Neural progenitor cell (in vitro differentiated cells): ENCODE measurements at regions not wholly inside any gene's neighbourhood (a gene's known extent, or its start where the extent isn't known, plus 50 kb on each side); places are given as distances from the start of the nearest gene placed in this dataset.

Experiments used
- DNase-seq: peaks from one replicate; pipeline ENCODE4 v3.0.0-alpha.2; 2016; ENCODE audit warnings: low spot score
- H2AFZ ChIP-seq: fragments of 200-600 bp; sonication (generic); replicated peaks from 2 replicates; pipeline ENCODE4 v1.6.1; 2016; ENCODE audit warnings: antibody characterized with exemption
- H3F3A ChIP-seq: fragments of 200-600 bp; sonication (generic); 2 replicates; pipeline ENCODE4 v1.6.1; 2016; ENCODE audit warnings: antibody characterized with exemption, low read depth
- H3K27ac ChIP-seq: fragments of 200-600 bp; sonication (generic); 2 replicates; pipeline ENCODE4 v1.5.1; 2016; ENCODE audit warnings: mild to moderate bottlenecking
- H3K27me3 ChIP-seq: fragments of 200-600 bp; sonication (generic); 2 replicates; pipeline ENCODE4 v1.6.1; 2016; ENCODE audit warnings: mild to moderate bottlenecking, moderate library complexity
- H3K36me3 ChIP-seq: fragments of 200-600 bp; sonication (generic); 2 replicates; pipeline ENCODE4 v1.5.1; 2016
- H3K4me1 ChIP-seq: fragments of 200-600 bp; sonication (generic); 2 replicates; pipeline ENCODE4 v1.6.1; 2016; ENCODE audit warnings: mixed run types
- H3K4me2 ChIP-seq: fragments of 200-600 bp; sonication (generic); 2 replicates; pipeline ENCODE4 v1.6.1; 2016
- H3K4me3 ChIP-seq: fragments of 200-600 bp; sonication (generic); 2 replicates; pipeline ENCODE4 v1.5.1; 2016
- H3K79me2 ChIP-seq: fragments of 200-600 bp; sonication (generic); 2 replicates; pipeline ENCODE4 v1.6.1; 2016; ENCODE audit warnings: low read depth
- H3K9ac ChIP-seq: fragments of 200-600 bp; sonication (generic); 2 replicates; pipeline ENCODE4 v1.6.1; 2016
- H3K9me3 ChIP-seq: fragments of 200-600 bp; sonication (generic); 2 replicates; pipeline ENCODE4 v1.5.1; 2016; ENCODE audit warnings: low read depth
- H4K20me1 ChIP-seq: fragments of 200-600 bp; sonication (generic); 2 replicates; pipeline ENCODE4 v1.6.1; 2016; ENCODE audit warnings: low read depth
- H3K27ac Mint-ChIP-seq: 3 replicates; pipeline ENCODE4 v1.8.0; 2021; ENCODE audit warnings: mixed read lengths
- H3K27me3 Mint-ChIP-seq: 2 replicates; pipeline ENCODE4 v1.8.0; 2022; ENCODE audit warnings: low read depth, mild to moderate bottlenecking, inconsistent platforms, moderate library complexity, mixed read lengths; ENCODE audit not compliant: insufficient read depth
- H3K36me3 Mint-ChIP-seq: 3 replicates; pipeline ENCODE4 v1.8.0; 2021; ENCODE audit warnings: mixed read lengths
- H3K4me1 Mint-ChIP-seq: 3 replicates; pipeline ENCODE4 v1.8.0; 2021; ENCODE audit warnings: mixed read lengths
- H3K4me3 Mint-ChIP-seq: 3 replicates; pipeline ENCODE4 v1.8.0; 2021; ENCODE audit warnings: mild to moderate bottlenecking, moderate library complexity, mixed read lengths
- H3K9me3 Mint-ChIP-seq: 3 replicates; pipeline ENCODE4 v1.8.0; 2020; ENCODE audit warnings: mixed read lengths
- CTCF ChIP-seq: fragments of 200-600 bp; sonication (generic); IDR thresholded peaks from 2 replicates; pipeline ENCODE4 v1.5.1; 2017; ENCODE audit warnings: antibody characterized with exemption, mild to moderate bottlenecking
- EZH2 ChIP-seq: fragments of 200-600 bp; sonication (generic); IDR thresholded peaks from 2 replicates; pipeline ENCODE4 v1.6.1; 2017; ENCODE audit warnings: antibody characterized with exemption, mild to moderate bottlenecking, moderate library complexity
- EZH2phosphoT487 ChIP-seq: fragments of 200-600 bp; sonication (generic); IDR thresholded peaks from 2 replicates; pipeline ENCODE4 v1.6.1; 2017; ENCODE audit warnings: antibody characterized with exemption

GRCh38 chr21:25515484-25516405 is 91.5 kb downstream of the MRPL39 start:
- H3K79me2 ChIP-seq: no peaks in the 10 kb centered on the region
- TF ChIP-seq EZH2: no peak
- TF ChIP-seq EZH2phosphoT487: no peak
- no peak for TF ChIP-seq CTCF
- H3K9me3 ChIP-seq: no peaks in the 10 kb centered on the region
- H3K4me2 ChIP-seq: no peak overlapping the region
- H3K4me3 ChIP-seq: no peak overlapping the region
- peaks cover 7% of the 10 kb centered on the region for H3K4me1 ChIP-seq
- DNase-seq: no peak
- H3K27me3 ChIP-seq: no peaks in the 10 kb centered on the region
- no peaks in the 10 kb centered on the region for H3F3A ChIP-seq
- Mint-ChIP-seq H3K36me3 (peaks cover 4% of the 10 kb centered on the region), H3K27ac (peak overlapping the region; percentile 77), H3K27me3 (no peaks in the 10 kb centered on the region), H3K4me1 (peaks cover 12% of the 10 kb centered on the region), H3K4me3 (peak overlapping the region; percentile 47), H3K9me3 (no peaks in the 10 kb centered on the region)
- no peak overlapping the region for H2AFZ ChIP-seq
- no peaks in the 10 kb centered on the region for H4K20me1 ChIP-seq
- no peaks in the 10 kb centered on the region for H3K36me3 ChIP-seq
- H3K9ac ChIP-seq: no peak overlapping the region
- H3K27ac ChIP-seq: no peak overlapping the region

- Mint-ChIP-seq H3K36me3 (peaks cover 2% of the 10 kb centered on the region), H3K27me3 (no peaks in the 10 kb centered on the region), H3K27ac (no peak overlapping the region), H3K4me1 (peaks cover 12% of the 10 kb centered on the region), H3K4me3 (no peak overlapping the region), H3K9me3 (no peaks in the 10 kb centered on the region)
- H2AFZ ChIP-seq: no peak overlapping the region
- no peak overlapping the region for H3K27ac ChIP-seq
- no peaks in the 10 kb centered on the region for H3K27me3 ChIP-seq
- H3K9ac ChIP-seq: no peak overlapping the region
- H4K20me1 ChIP-seq: no peaks in the 10 kb centered on the region
- H3K4me3 ChIP-seq: no peak overlapping the region
- peaks cover 7% of the 10 kb centered on the region for H3K4me1 ChIP-seq
- H3F3A ChIP-seq: no peaks in the 10 kb centered on the region
- DNase-seq: no peak
- H3K4me2 ChIP-seq: no peak overlapping the region
- H3K79me2 ChIP-seq: no peaks in the 10 kb centered on the region
- H3K9me3 ChIP-seq: no peaks in the 10 kb centered on the region
- TF ChIP-seq EZH2 (no peak), EZH2phosphoT487 (no peak), CTCF (no peak)
- no peaks in the 10 kb centered on the region for H3K36me3 ChIP-seq
These were observed 93.5 kb downstream of the MRPL39 start for GRCh38 chr21:25513810-25514209.

GRCh38 chr21:25512095-25513081 is 94.9 kb downstream of the MRPL39 start:
- Mint-ChIP-seq H3K9me3 (no peaks in the 10 kb centered on the region), H3K27ac (no peak overlapping the region), H3K4me3 (no peak overlapping the region), H3K27me3 (no peaks in the 10 kb centered on the region), H3K4me1 (peaks cover 9% of the 10 kb centered on the region), H3K36me3 (peaks cover 2% of the 10 kb centered on the region)
- Histone ChIP-seq H3K27ac (no peak overlapping the region), H3K4me2 (no peak overlapping the region), H3K4me1 (no peaks in the 10 kb centered on the region), H3F3A (no peaks in the 10 kb centered on the region), H3K9ac (no peak overlapping the region), H3K4me3 (no peak overlapping the region), H4K20me1 (no peaks in the 10 kb centered on the region), H3K27me3 (no peaks in the 10 kb centered on the region), H2AFZ (no peak overlapping the region), H3K9me3 (no peaks in the 10 kb centered on the region), H3K36me3 (no peaks in the 10 kb centered on the region), H3K79me2 (no peaks in the 10 kb centered on the region)
- no peak for DNase-seq
- TF ChIP-seq EZH2phosphoT487 (no peak), EZH2 (no peak), CTCF (no peak)
